ENCODE measurements at regions not wholly inside any gene's neighbourhood (a gene's known extent, or its start where the extent isn't known, plus 50 kb on each side); places are given as distances from the start of the nearest gene placed in this dataset.

GRCh38 chr2:20125616-20126015 lies 74.2 kb upstream of the LAPTM4A start:
- Histone ChIP-seq H3K27ac (no peak overlapping the region), H3K4me1 (no peaks in the 10 kb centered on the region), H3K4me3 (no peak overlapping the region), H3K27me3 (no peaks in the 10 kb centered on the region), H3K9me3 (no peaks in the 10 kb centered on the region), H3K36me3 (no peaks in the 10 kb centered on the region)
- intact Hi-C loops (cut with DNase I), result no loop called here
- TF ChIP-seq POLR2A (IDR thresholded peaks at IDR 0.05), result no peak
- no peak for TF ChIP-seq EP300 (IDR thresholded peaks at IDR 0.05)
- TF ChIP-seq CTCF (IDR thresholded peaks at IDR 0.05), result no peak
- TF ChIP-seq POLR2AphosphoS5 (IDR thresholded peaks at IDR 0.05), result no peak
- DNase-seq, result no peak
- WGBS, 2 donors, result 86 to 89% methylated on average over 3 of the region's 3 CpGs

- Histone ChIP-seq H3K36me3 (no peaks in the 10 kb centered on the region), H3K9me3 (no peaks in the 10 kb centered on the region), H3K4me3 (no peak overlapping the region), H3K4me1 (no peaks in the 10 kb centered on the region), H3K27me3 (no peaks in the 10 kb centered on the region), H3K27ac (no peak overlapping the region)
- no peak for DNase-seq
- WGBS, 2 donors, result 86 to 92% methylated on average over 6 of the region's 6 CpGs
- intact Hi-C loops (cut with DNase I), result no loop called here
- TF ChIP-seq EP300 (IDR thresholded peaks at IDR 0.05), result no peak
- no peak for TF ChIP-seq POLR2A (IDR thresholded peaks at IDR 0.05)
- TF ChIP-seq POLR2AphosphoS5 (IDR thresholded peaks at IDR 0.05), result no peak
- TF ChIP-seq CTCF (IDR thresholded peaks at IDR 0.05), result no peak
Measured at GRCh38 chr2:20125164-20125563, 73.7 kb upstream of the LAPTM4A start.

- no peak overlapping the region for H3K27ac ChIP-seq
- no peaks in the 10 kb centered on the region for H3K27me3 ChIP-seq
- no peaks in the 10 kb centered on the region for H3K4me1 ChIP-seq
- 91% methylated on average over 4 of the region's 4 CpGs for WGBS, 2 donors
- no peaks in the 10 kb centered on the region for H3K9me3 ChIP-seq
- intact Hi-C loops (cut with DNase I), result no loop called here
- H3K4me3 ChIP-seq, result no peak overlapping the region
- no peak for TF ChIP-seq CTCF (IDR thresholded peaks at IDR 0.05)
- TF ChIP-seq POLR2AphosphoS5 (IDR thresholded peaks at IDR 0.05), result no peak
- TF ChIP-seq EP300 (IDR thresholded peaks at IDR 0.05), result no peak
- TF ChIP-seq POLR2A (IDR thresholded peaks at IDR 0.05), result no peak
- H3K36me3 ChIP-seq, result no peaks in the 10 kb centered on the region
- no peak for DNase-seq
Measured at GRCh38 chr2:20123871-20124594, 72.6 kb upstream of the LAPTM4A start.

GRCh38 chr2:20122864-20123263 lies 71.4 kb upstream of the LAPTM4A start:
- no peak for DNase-seq
- Histone ChIP-seq H3K27me3 (no peaks in the 10 kb centered on the region), H3K36me3 (no peaks in the 10 kb centered on the region), H3K27ac (no peak overlapping the region), H3K4me3 (no peak overlapping the region), H3K4me1 (no peaks in the 10 kb centered on the region), H3K9me3 (no peaks in the 10 kb centered on the region)
- intact Hi-C loops (cut with DNase I), result no loop called here
- no peak for TF ChIP-seq EP300 (IDR thresholded peaks at IDR 0.05)
- no peak for TF ChIP-seq CTCF (IDR thresholded peaks at IDR 0.05)
- no peak for TF ChIP-seq POLR2A (IDR thresholded peaks at IDR 0.05)
- TF ChIP-seq POLR2AphosphoS5 (IDR thresholded peaks at IDR 0.05), result no peak
- 93 to 94% methylated on average over 5 of the region's 5 CpGs for WGBS, 2 donors

Data from sigmoid colon (tissue), 6 donors.